IMR-90 (cell line): ENCODE measurements at regions not wholly inside any gene's neighbourhood (a gene's known extent, or its start where the extent isn't known, plus 50 kb on each side); places are given as distances from the start of the nearest gene placed in this dataset.

Experiments used
- ATAC-seq: fragments of 200-7000 bp; cut with Tn5 transposase; 2 replicates; pipeline ENCODE4 v1.9.1; 2020; ENCODE audit warnings: low read depth, mild to moderate bottlenecking, moderate library complexity
- BruUV-seq: library from RNA; stranded (reverse); fragments of 400-500 nt; replicated peaks from 2 replicates; lab custom pipeline; 2021; lab: Mats Ljungman, UMichigan
- CTCF ChIA-PET: fragments of 300-600 bp; formaldehyde crosslinking; extraction: SDS; loops from one replicate; lab custom pipeline; 2021; ENCODE audit warnings: antibody characterized with exemption; lab: Yijun Ruan, JAX
- POLR2A ChIA-PET: fragments of 300-600 bp; sonication (Branson Sonifier 250); formaldehyde crosslinking; loops from one replicate; lab custom pipeline; 2022; ENCODE audit warnings: antibody characterized with exemption; ENCODE audit not compliant: unreplicated experiment; lab: Charles Lee
- DNase-seq: peaks from one replicate; pipeline ENCODE4 v3.0.0; 2013
- H2AFZ ChIP-seq: replicated peaks from 2 replicates; pipeline ENCODE3; 2013; ENCODE audit warnings: low read length, mild to moderate bottlenecking; ENCODE audit not compliant: poor library complexity
- H2AK5ac ChIP-seq: 2 replicates; pipeline ENCODE4 v1.6.1; 2013; ENCODE audit warnings: low read depth, low read length, inconsistent platforms
- H2AK9ac ChIP-seq: replicated peaks from 2 replicates; pipeline ENCODE3; 2013; ENCODE audit warnings: mild to moderate bottlenecking, low read depth, low read length, moderate library complexity; ENCODE audit not compliant: poor library complexity
- H2BK120ac ChIP-seq: 2 replicates; pipeline ENCODE4 v1.6.1; 2013; ENCODE audit warnings: low read depth, low read length, inconsistent platforms
- H2BK15ac ChIP-seq: 3 replicates; pipeline ENCODE4 v1.6.1; 2013; ENCODE audit warnings: low read depth, low read length, inconsistent platforms
- H2BK20ac ChIP-seq: 2 replicates; pipeline ENCODE4 v1.6.1; 2013; ENCODE audit warnings: low read depth, mild to moderate bottlenecking, inconsistent platforms, low read length, moderate library complexity
- H2BK5ac ChIP-seq: 2 replicates; pipeline ENCODE4 v1.6.1; 2013; ENCODE audit warnings: mild to moderate bottlenecking, low read depth, low read length, inconsistent platforms; ENCODE audit not compliant: poor library complexity, severe bottlenecking
- H3K14ac ChIP-seq: replicated peaks from 2 replicates; pipeline ENCODE4 v1.6.1; 2013; ENCODE audit warnings: low read depth, low read length, inconsistent platforms
- H3K18ac ChIP-seq: 2 replicates; pipeline ENCODE4 v1.6.1; 2013; ENCODE audit warnings: low read depth, low read length, control low read depth
- H3K23ac ChIP-seq: 2 replicates; pipeline ENCODE4 v1.6.1; 2013; ENCODE audit warnings: low read depth, low read length, inconsistent platforms
- H3K27ac ChIP-seq: 2 replicates; pipeline ENCODE4 v1.5.1; 2013; ENCODE audit warnings: mild to moderate bottlenecking, control low read depth, low read length; ENCODE audit not compliant: insufficient read depth
- H3K27me3 ChIP-seq: 2 replicates; pipeline ENCODE4 v1.6.1; 2013; ENCODE audit warnings: low read length; ENCODE audit not compliant: control insufficient read depth, insufficient read depth
- H3K36me3 ChIP-seq: 2 replicates; pipeline ENCODE4 v1.6.1; 2013; ENCODE audit warnings: low read length, mixed read lengths; ENCODE audit not compliant: control insufficient read depth, insufficient read depth
- H3K4ac ChIP-seq: 2 replicates; pipeline ENCODE4 v1.6.1; 2013; ENCODE audit warnings: low read depth, low read length, inconsistent platforms
- H3K4me1 ChIP-seq: 2 replicates; pipeline ENCODE4 v1.6.1; 2013; ENCODE audit warnings: low read length, mixed read lengths; ENCODE audit not compliant: control insufficient read depth, insufficient read depth
- H3K4me2 ChIP-seq: 2 replicates; pipeline ENCODE4 v1.6.1; 2013; ENCODE audit warnings: low read depth, mild to moderate bottlenecking, control low read depth, low read length, moderate library complexity
- H3K4me3 ChIP-seq: 2 replicates; pipeline ENCODE4 v1.5.1; 2013; ENCODE audit warnings: low read depth, mild to moderate bottlenecking, control low read depth, low read length, moderate library complexity; ENCODE audit not compliant: insufficient read depth
- H3K56ac ChIP-seq: 2 replicates; pipeline ENCODE4 v1.6.1; 2013; ENCODE audit warnings: low read length, inconsistent platforms; ENCODE audit not compliant: insufficient read depth; ENCODE audit errors: extremely low read depth
- H3K79me1 ChIP-seq, 2 experiments: 2 replicates each; pipeline ENCODE4 v1.6.1; 2013; ENCODE audit warnings: low read length in 2 of 2, inconsistent platforms in 1 of 2, low read depth in 1 of 2
- H3K9ac ChIP-seq: 2 replicates; pipeline ENCODE4 v1.6.1; 2013; ENCODE audit warnings: low read depth, low read length, control low read depth
- H3K9me1 ChIP-seq: 2 replicates; pipeline ENCODE4 v1.6.1; 2013; ENCODE audit warnings: low read length, inconsistent platforms; ENCODE audit not compliant: insufficient read depth
- H3K9me3 ChIP-seq: 2 replicates; pipeline ENCODE4 v1.6.1; 2013; ENCODE audit warnings: low read length; ENCODE audit not compliant: control insufficient read depth, insufficient read depth
- H4K20me1 ChIP-seq: 2 replicates; pipeline ENCODE4 v1.6.1; 2013; ENCODE audit warnings: low read length, inconsistent platforms; ENCODE audit not compliant: insufficient read depth
- H4K5ac ChIP-seq: 2 replicates; pipeline ENCODE4 v1.6.1; 2013; ENCODE audit warnings: mild to moderate bottlenecking, low read depth, low read length, control low read depth
- H4K8ac ChIP-seq, 2 experiments: 2 replicates each; pipeline ENCODE4 v1.6.1; 2013; ENCODE audit warnings: low read depth in 2 of 2, low read length in 2 of 2, control low read depth in 1 of 2, inconsistent platforms in 1 of 2
- H4K91ac ChIP-seq: 2 replicates; pipeline ENCODE4 v1.6.1; 2013; ENCODE audit warnings: low read depth, low read length, inconsistent platforms; ENCODE audit not compliant: insufficient read depth
- CEBPB ChIP-seq: IDR thresholded peaks from 2 replicates; pipeline ENCODE4 v1.6.1; 2012; ENCODE audit warnings: low read depth, low read length, improper control_type of control experiment
- CHD1 ChIP-seq: IDR thresholded peaks from 2 replicates; pipeline ENCODE4 v1.6.1; 2012; ENCODE audit warnings: low read depth, low read length, improper control_type of control experiment
- MAFK ChIP-seq: IDR thresholded peaks from 2 replicates; pipeline ENCODE4 v1.6.1; 2012; ENCODE audit warnings: low read depth, low read length, improper control_type of control experiment
- MAZ ChIP-seq: IDR thresholded peaks from 2 replicates; pipeline ENCODE4 v1.6.1; 2012; ENCODE audit warnings: low read depth, mild to moderate bottlenecking, low read length, improper control_type of control experiment, moderate library complexity, borderline replicate concordance
- MXI1 ChIP-seq: IDR thresholded peaks from 2 replicates; pipeline ENCODE4 v1.6.1; 2012; ENCODE audit warnings: low read depth, mild to moderate bottlenecking, low read length, moderate library complexity, borderline replicate concordance
- NFE2L2 ChIP-seq: fragments of 150-350 bp; IDR thresholded peaks from 2 replicates; pipeline ENCODE4 v1.6.1; 2016; ENCODE audit warnings: low read depth, mild to moderate bottlenecking, low read length
- RAD21 ChIP-seq: IDR thresholded peaks from 2 replicates; pipeline ENCODE4 v1.6.1; 2012; ENCODE audit warnings: low read length, improper control_type of control experiment
- RFX5 ChIP-seq: IDR thresholded peaks from 2 replicates; pipeline ENCODE4 v1.8.0; 2012; ENCODE audit warnings: low read depth, mild to moderate bottlenecking, low read length, moderate library complexity
- SMC3 ChIP-seq: fragments of 150-350 bp; IDR thresholded peaks from 2 replicates; pipeline ENCODE4 v1.6.1; 2016; ENCODE audit warnings: low read depth, mild to moderate bottlenecking, antibody characterized with exemption, low read length, moderate library complexity
- WGBS, 2 experiments: methylation state at CpG; one replicate each; pipeline versions ENCODE4 v1.1.5 to v1.1.7; 2013; ENCODE audit warnings: missing lambda C conversion rate in 2 of 2; ENCODE audit not compliant: insufficient read length in 1 of 2; ENCODE audit errors: extremely low coverage in 2 of 2; 5-methylcytosine and 5-hydroxymethylcytosine counted together
- dilution Hi-C: fragments of 300-500 bp; cut with HindIII; formaldehyde crosslinking; loops from one replicate; pipeline ENCODE4 v1.14.3; 2018; ENCODE audit warnings: low sequenced_read_pairs; ENCODE audit not compliant: unreplicated experiment
- in situ Hi-C: fragments of 300-500 bp; cut with MboI; formaldehyde crosslinking; loops from 3 replicates; pipeline ENCODE4 v1.14.3; 2019; ENCODE audit warnings: low sequenced_read_pairs, inconsistent platforms, mixed read lengths
- intact Hi-C: fragments of 100-400 bp; cut with micrococcal nuclease; formaldehyde crosslinking; loops from 2 replicates; pipeline ENCODE4 v1.10.0; 2022
- TF ChIP-seq, protein P1 (sequence below): fragments of 150-350 bp; IDR thresholded peaks from 2 replicates; pipeline ENCODE4 v1.6.1; 2017; ENCODE audit warnings: mild to moderate bottlenecking, antibody characterized with exemption, low read length, low read depth

DNA sequence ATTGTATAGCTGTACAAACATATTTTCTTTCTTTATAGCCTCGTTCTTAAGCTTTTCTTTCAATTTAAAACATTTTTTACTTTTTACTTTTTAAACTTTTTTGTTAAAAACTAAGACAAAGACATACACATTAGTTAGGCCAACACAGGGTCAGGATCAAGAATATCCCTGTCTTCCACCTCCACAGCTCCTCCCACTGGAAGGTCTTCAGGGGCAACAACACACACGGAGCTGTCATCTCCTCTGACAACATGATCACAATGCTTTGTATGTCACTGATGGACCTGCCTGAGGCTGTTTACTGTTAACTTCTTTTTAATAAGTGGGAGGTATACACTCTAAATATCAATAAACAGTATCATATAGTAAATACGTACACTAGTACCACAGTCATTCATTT, 191.3 kb downstream of the SYT10 start:
- no peak overlapping the region for H3K4ac ChIP-seq
- H3K79me1 ChIP-seq: no peaks in the 10 kb centered on the region
- POLR2A ChIA-PET: no interaction called here
- H3K4me1 ChIP-seq: no peaks in the 10 kb centered on the region
- H4K91ac ChIP-seq: no peak overlapping the region
- peaks cover 6% of the 10 kb centered on the region for H3K9me3 ChIP-seq
- dilution Hi-C loops (no loop called here), intact Hi-C loops (no loop called here), in situ Hi-C loops (no loop called here)
- TF ChIP-seq RFX5 (no peak), MAFK (no peak), NFE2L2 (no peak), RAD21 (no peak), SMC3 (no peak), MAZ (no peak), CHD1 (no peak), CEBPB (no peak), MXI1 (no peak)
- TF ChIP-seq, protein P1, sequence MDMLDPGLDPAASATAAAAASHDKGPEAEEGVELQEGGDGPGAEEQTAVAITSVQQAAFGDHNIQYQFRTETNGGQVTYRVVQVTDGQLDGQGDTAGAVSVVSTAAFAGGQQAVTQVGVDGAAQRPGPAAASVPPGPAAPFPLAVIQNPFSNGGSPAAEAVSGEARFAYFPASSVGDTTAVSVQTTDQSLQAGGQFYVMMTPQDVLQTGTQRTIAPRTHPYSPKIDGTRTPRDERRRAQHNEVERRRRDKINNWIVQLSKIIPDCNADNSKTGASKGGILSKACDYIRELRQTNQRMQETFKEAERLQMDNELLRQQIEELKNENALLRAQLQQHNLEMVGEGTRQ: no peak
- H3K23ac ChIP-seq: no peak overlapping the region
- ATAC-seq: no peak
- no peaks in the 10 kb centered on the region for H3K27me3 ChIP-seq
- no peak overlapping the region for H2BK15ac ChIP-seq
- H2BK120ac ChIP-seq: no peak overlapping the region
- H2AK9ac ChIP-seq: no peak overlapping the region
- H3K36me3 ChIP-seq: no peaks in the 10 kb centered on the region
- no peak overlapping the region for H3K27ac ChIP-seq
- H3K18ac ChIP-seq: no peak overlapping the region
- no peaks in the 10 kb centered on the region for H3K9me1 ChIP-seq
- no peak overlapping the region for H3K14ac ChIP-seq
- no peak overlapping the region for H3K4me2 ChIP-seq
- DNase-seq: no peak
- 100% methylated on average over 1 of the region's 3 CpGs; no CpG with 5 or more reads in 1 of the 2 experiments for WGBS, 2 experiments
- no peak overlapping the region for H4K8ac ChIP-seq
- CTCF ChIA-PET: no interaction called here
- H4K20me1 ChIP-seq: no peaks in the 10 kb centered on the region
- no peak overlapping the region for H2AK5ac ChIP-seq
- no TSS peak for BruUV-seq
- H2AFZ ChIP-seq: no peak overlapping the region
- H2BK20ac ChIP-seq: no peak overlapping the region
- no peak overlapping the region for H4K5ac ChIP-seq
- H3K9ac ChIP-seq: no peak overlapping the region
- no peak overlapping the region for H2BK5ac ChIP-seq
- no peak overlapping the region for H3K56ac ChIP-seq
- no peak overlapping the region for H3K4me3 ChIP-seq
